ENCODE measurements at regions not wholly inside any gene's neighbourhood (a gene's known extent, or its start where the extent isn't known, plus 50 kb on each side); places are given as distances from the start of the nearest gene placed in this dataset.

GRCh38 chr6:156464100-156464878 lies 312.9 kb upstream of the ARID1B start:
- H3K9me3 Mint-ChIP-seq, result no peaks in the 10 kb centered on the region
- peaks cover 4% of the 10 kb centered on the region for H3K4me1 Mint-ChIP-seq (ENCODE audit: low read depth)
- H3K27me3 Mint-ChIP-seq (ENCODE audit: low read depth), result peaks cover 4% of the 10 kb centered on the region
- no peaks in the 10 kb centered on the region for H3K36me3 Mint-ChIP-seq (ENCODE audit: low read depth)
- no peak overlapping the region for H3K4me3 Mint-ChIP-seq
- DNase-seq (ENCODE audit: low spot score), result no peak
- H3K27ac Mint-ChIP-seq, result no peak overlapping the region

- Mint-ChIP-seq H3K27me3 (ENCODE audit: low read depth) (peaks cover 4% of the 10 kb centered on the region), H3K36me3 (ENCODE audit: low read depth) (no peaks in the 10 kb centered on the region), H3K4me1 (ENCODE audit: low read depth) (peaks cover 4% of the 10 kb centered on the region), H3K4me3 (no peak overlapping the region), H3K9me3 (no peaks in the 10 kb centered on the region), H3K27ac (no peak overlapping the region)
- no peak for DNase-seq (ENCODE audit: low spot score)
Observed at GRCh38 chr6:156461647-156462046, 315.5 kb upstream of the ARID1B start.

GRCh38 chr6:156457601-156458000 lies 319.6 kb upstream of the ARID1B start:
- Mint-ChIP-seq H3K9me3 (no peaks in the 10 kb centered on the region), H3K27me3 (ENCODE audit: low read depth) (peaks cover 2% of the 10 kb centered on the region), H3K4me3 (no peak overlapping the region), H3K36me3 (ENCODE audit: low read depth) (no peaks in the 10 kb centered on the region), H3K4me1 (ENCODE audit: low read depth) (no peaks in the 10 kb centered on the region), H3K27ac (no peak overlapping the region)
- no peak for DNase-seq (ENCODE audit: low spot score)

- DNase-seq (ENCODE audit: low spot score), result no peak
- no peak overlapping the region for H3K4me3 Mint-ChIP-seq
- H3K4me1 Mint-ChIP-seq (ENCODE audit: low read depth), result no peaks in the 10 kb centered on the region
- H3K9me3 Mint-ChIP-seq, result no peaks in the 10 kb centered on the region
- H3K27me3 Mint-ChIP-seq (ENCODE audit: low read depth), result peaks cover 2% of the 10 kb centered on the region
- no peaks in the 10 kb centered on the region for H3K36me3 Mint-ChIP-seq (ENCODE audit: low read depth)
- no peak overlapping the region for H3K27ac Mint-ChIP-seq
Observed at GRCh38 chr6:156455847-156456246, 321.3 kb upstream of the ARID1B start.

GRCh38 chr6:156454867-156455266 lies 322.3 kb upstream of the ARID1B start:
- Mint-ChIP-seq H3K4me3 (no peak overlapping the region), H3K4me1 (ENCODE audit: low read depth) (no peaks in the 10 kb centered on the region), H3K27me3 (ENCODE audit: low read depth) (no peaks in the 10 kb centered on the region), H3K27ac (no peak overlapping the region), H3K36me3 (ENCODE audit: low read depth) (no peaks in the 10 kb centered on the region), H3K9me3 (no peaks in the 10 kb centered on the region)
- DNase-seq (ENCODE audit: low spot score), result no peak

GRCh38 chr6:156451726-156452125 lies 325.5 kb upstream of the ARID1B start:
- Mint-ChIP-seq H3K4me3 (no peak overlapping the region), H3K9me3 (no peaks in the 10 kb centered on the region), H3K27me3 (ENCODE audit: low read depth) (no peaks in the 10 kb centered on the region), H3K27ac (no peak overlapping the region), H3K4me1 (ENCODE audit: low read depth) (no peaks in the 10 kb centered on the region), H3K36me3 (ENCODE audit: low read depth) (no peaks in the 10 kb centered on the region)
- no peak for DNase-seq (ENCODE audit: low spot score)

- no peaks in the 10 kb centered on the region for H3K36me3 Mint-ChIP-seq (ENCODE audit: low read depth)
- H3K9me3 Mint-ChIP-seq, result no peaks in the 10 kb centered on the region
- no peak overlapping the region for H3K27ac Mint-ChIP-seq
- no peak overlapping the region for H3K4me3 Mint-ChIP-seq
- DNase-seq (ENCODE audit: low spot score), result no peak
- H3K4me1 Mint-ChIP-seq (ENCODE audit: low read depth), result no peaks in the 10 kb centered on the region
- H3K27me3 Mint-ChIP-seq (ENCODE audit: low read depth), result no peaks in the 10 kb centered on the region
Observed at GRCh38 chr6:156451088-156451487, 326.1 kb upstream of the ARID1B start.

- Mint-ChIP-seq H3K4me1 (ENCODE audit: low read depth) (no peaks in the 10 kb centered on the region), H3K27ac (no peak overlapping the region), H3K4me3 (no peak overlapping the region), H3K36me3 (ENCODE audit: low read depth) (no peaks in the 10 kb centered on the region), H3K9me3 (no peaks in the 10 kb centered on the region), H3K27me3 (ENCODE audit: low read depth) (no peaks in the 10 kb centered on the region)
- DNase-seq (ENCODE audit: low spot score), result no peak
Observed at GRCh38 chr6:156450421-156450820, 326.8 kb upstream of the ARID1B start.

- Mint-ChIP-seq H3K4me3 (no peak overlapping the region), H3K9me3 (no peaks in the 10 kb centered on the region), H3K36me3 (ENCODE audit: low read depth) (no peaks in the 10 kb centered on the region), H3K4me1 (ENCODE audit: low read depth) (no peaks in the 10 kb centered on the region), H3K27ac (no peak overlapping the region), H3K27me3 (ENCODE audit: low read depth) (no peaks in the 10 kb centered on the region)
- DNase-seq (ENCODE audit: low spot score), result no peak
Observed at GRCh38 chr6:156449569-156449968, 327.6 kb upstream of the ARID1B start.

- Mint-ChIP-seq H3K4me3 (no peak overlapping the region), H3K27ac (no peak overlapping the region), H3K36me3 (ENCODE audit: low read depth) (no peaks in the 10 kb centered on the region), H3K4me1 (ENCODE audit: low read depth) (no peaks in the 10 kb centered on the region), H3K27me3 (ENCODE audit: low read depth) (no peaks in the 10 kb centered on the region), H3K9me3 (no peaks in the 10 kb centered on the region)
- DNase-seq (ENCODE audit: low spot score), result no peak
Observed at GRCh38 chr6:156449128-156449527, 328.1 kb upstream of the ARID1B start.

- Mint-ChIP-seq H3K4me3 (no peak overlapping the region), H3K27ac (no peak overlapping the region), H3K9me3 (no peaks in the 10 kb centered on the region), H3K36me3 (ENCODE audit: low read depth) (no peaks in the 10 kb centered on the region), H3K4me1 (ENCODE audit: low read depth) (no peaks in the 10 kb centered on the region), H3K27me3 (ENCODE audit: low read depth) (no peaks in the 10 kb centered on the region)
- DNase-seq (ENCODE audit: low spot score), result no peak
Observed at GRCh38 chr6:156448579-156448978, 328.6 kb upstream of the ARID1B start.

GRCh38 chr6:156440688-156441087 lies 336.5 kb upstream of the ARID1B start:
- H3K36me3 Mint-ChIP-seq (ENCODE audit: low read depth), result no peaks in the 10 kb centered on the region
- no peaks in the 10 kb centered on the region for H3K4me1 Mint-ChIP-seq (ENCODE audit: low read depth)
- H3K27ac Mint-ChIP-seq, result no peak overlapping the region
- no peaks in the 10 kb centered on the region for H3K27me3 Mint-ChIP-seq (ENCODE audit: low read depth)
- H3K4me3 Mint-ChIP-seq, result no peak overlapping the region
- H3K9me3 Mint-ChIP-seq, result no peaks in the 10 kb centered on the region
- DNase-seq (ENCODE audit: low spot score), result no peak

GRCh38 chr6:156438350-156438923 lies 338.7 kb upstream of the ARID1B start:
- Mint-ChIP-seq H3K27me3 (ENCODE audit: low read depth) (no peaks in the 10 kb centered on the region), H3K9me3 (no peaks in the 10 kb centered on the region), H3K4me3 (no peak overlapping the region), H3K27ac (no peak overlapping the region), H3K4me1 (ENCODE audit: low read depth) (no peaks in the 10 kb centered on the region), H3K36me3 (ENCODE audit: low read depth) (no peaks in the 10 kb centered on the region)
- no peak for DNase-seq (ENCODE audit: low spot score)

- no peaks in the 10 kb centered on the region for H3K4me1 Mint-ChIP-seq (ENCODE audit: low read depth)
- H3K4me3 Mint-ChIP-seq, result no peak overlapping the region
- no peak overlapping the region for H3K27ac Mint-ChIP-seq
- H3K9me3 Mint-ChIP-seq, result no peaks in the 10 kb centered on the region
- no peak for DNase-seq (ENCODE audit: low spot score)
- no peaks in the 10 kb centered on the region for H3K36me3 Mint-ChIP-seq (ENCODE audit: low read depth)
- H3K27me3 Mint-ChIP-seq (ENCODE audit: low read depth), result no peaks in the 10 kb centered on the region
Observed at GRCh38 chr6:156437121-156437879, 339.9 kb upstream of the ARID1B start.
